Activated CD4-positive, alpha-beta T cell treated with anti-CD3 and anti-CD28 coated beads, Interleukin-2, Interleukin-4, amounts not matched to agents 100 ng/mL and 50 ng/mL, durations not matched to agents 16 hours and 8 hours (primary cell): ENCODE measurements at regions not wholly inside any gene's neighbourhood (a gene's known extent, or its start where the extent isn't known, plus 50 kb on each side); places are given as distances from the start of the nearest gene placed in this dataset.

Source experiments
- DNase-seq: peaks from one replicate; pipeline ENCODE4 v3.0.0-alpha.2; 2020; ENCODE audit warnings: low spot score

DNA sequence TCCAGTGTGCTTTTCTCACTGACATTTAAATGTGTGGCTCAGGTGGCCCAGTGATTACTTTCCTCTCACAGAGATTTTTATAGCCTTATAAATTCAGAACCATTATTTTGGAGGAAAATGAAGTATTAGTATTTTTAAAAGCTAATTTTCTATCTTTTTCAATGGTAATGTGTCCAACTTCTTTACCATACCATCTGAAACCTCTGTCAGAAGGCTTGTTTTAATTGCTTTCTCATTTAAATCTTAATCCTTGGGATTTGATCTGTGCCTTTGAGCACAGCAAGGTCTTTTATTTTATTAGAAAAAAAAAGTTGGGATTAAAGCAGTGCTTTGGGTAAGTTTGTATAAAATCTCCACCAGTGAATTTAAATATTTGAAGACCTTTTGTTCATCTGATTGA, 452.3 kb upstream of the RAG2 start:
- DNase-seq: no peak

GRCh38 chr11:37040921-37041320, 442.9 kb upstream of the RAG2 start:
- DNase-seq: no peak

DNA sequence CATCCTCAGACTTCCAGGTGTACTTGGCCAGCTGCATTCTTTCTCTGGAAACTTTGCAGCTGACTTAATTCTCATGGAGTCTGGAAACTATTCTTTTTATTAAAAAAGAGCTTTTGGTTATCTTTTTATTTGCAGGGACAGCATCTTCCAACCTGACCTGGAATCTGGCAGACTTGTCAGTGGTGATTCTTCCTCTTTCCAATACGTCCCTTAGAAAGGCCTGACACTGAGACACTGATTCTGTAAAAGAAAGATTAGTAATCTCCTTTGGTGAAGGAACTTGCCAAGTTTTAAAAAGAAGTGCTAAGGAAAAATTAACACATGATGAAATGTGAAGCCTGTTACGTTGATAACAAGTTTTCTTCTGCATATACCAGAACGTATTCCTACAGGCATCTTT, 440.9 kb upstream of the RAG2 start:
- DNase-seq: no peak

- no peak for DNase-seq
These were observed 428.7 kb upstream of the RAG2 start for GRCh38 chr11:37026741-37027140.

DNA sequence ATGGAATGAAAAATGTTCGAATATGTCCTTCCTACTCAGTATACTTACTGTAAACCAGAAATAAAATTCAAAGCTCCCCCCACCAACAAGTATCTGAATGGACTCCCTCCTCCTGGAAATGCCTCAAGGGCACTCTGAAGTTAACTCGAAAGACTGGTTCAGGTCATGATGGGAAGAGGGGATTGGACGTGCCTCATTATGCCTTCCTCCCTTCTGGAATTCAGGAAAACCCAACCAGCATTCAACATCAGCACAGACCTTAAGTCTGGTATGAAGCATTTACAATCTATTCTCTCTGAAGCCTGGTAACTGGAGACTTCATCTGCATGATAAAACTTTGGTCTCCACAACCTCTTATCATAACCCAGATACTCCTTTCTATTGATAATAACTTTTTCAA, 428.3 kb upstream of the RAG2 start:
- no peak for DNase-seq

DNA sequence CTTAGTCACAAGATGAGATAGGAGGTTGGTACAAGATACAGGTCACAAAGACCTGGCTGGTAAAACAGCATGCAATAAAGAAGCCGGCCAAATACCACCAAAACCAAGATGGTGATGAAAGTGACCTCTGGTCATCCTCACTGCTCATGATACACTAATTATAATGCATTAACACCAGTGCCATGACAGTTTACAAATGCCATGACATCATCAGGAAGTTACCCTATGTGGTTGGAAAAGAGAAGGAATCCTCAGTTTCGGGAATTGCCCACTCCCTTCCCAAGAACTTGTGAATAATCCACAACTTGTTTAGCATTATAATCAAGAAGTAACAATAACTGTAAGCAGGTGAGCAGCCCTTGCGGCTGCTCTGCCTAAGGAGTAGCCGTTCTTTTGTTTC, 408.5 kb upstream of the RAG2 start:
- no peak for DNase-seq

DNA sequence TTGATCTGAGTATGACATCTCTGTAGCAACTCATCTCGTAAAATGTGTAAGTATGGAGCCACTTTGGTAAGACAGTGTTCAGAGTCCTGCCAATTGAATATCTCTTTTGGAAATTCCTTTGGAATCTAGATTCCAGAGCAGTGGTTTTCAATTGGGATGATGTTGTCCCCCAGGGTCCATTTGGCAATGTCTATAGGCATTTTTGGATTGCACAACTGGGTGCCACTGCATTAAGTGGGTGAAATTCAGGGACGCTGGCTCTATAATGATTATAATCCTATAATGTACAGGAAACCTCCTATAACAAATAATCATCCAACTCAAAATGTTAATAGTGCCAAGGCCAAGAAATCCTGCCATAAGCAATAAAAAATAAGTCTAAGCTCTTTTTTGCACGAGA, 404.8 kb upstream of the RAG2 start:
- no peak for DNase-seq

GRCh38 chr11:36997656-36998055, 399.6 kb upstream of the RAG2 start:
- no peak for DNase-seq

GRCh38 chr11:36996795-36997194, 398.8 kb upstream of the RAG2 start:
- no peak for DNase-seq

DNA sequence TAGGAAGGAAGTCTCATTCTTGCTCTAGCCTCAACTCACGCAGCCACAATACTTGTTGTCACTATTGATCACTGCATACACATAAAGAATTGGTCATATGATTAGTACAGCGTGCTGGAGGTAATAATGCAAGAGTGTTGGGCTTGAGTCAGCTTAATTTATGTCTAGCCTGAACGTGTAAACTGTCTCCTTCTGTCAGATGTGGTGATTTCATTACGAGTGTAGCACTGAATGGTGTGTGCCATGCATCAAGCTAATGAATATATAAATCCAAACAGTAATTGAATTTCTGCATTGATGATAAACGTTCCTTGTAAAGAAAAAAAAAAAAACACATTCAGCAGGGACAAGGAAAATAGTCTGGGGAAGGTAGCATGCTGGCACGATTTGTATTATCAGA, 396.2 kb upstream of the RAG2 start:
- no peak for DNase-seq

DNA sequence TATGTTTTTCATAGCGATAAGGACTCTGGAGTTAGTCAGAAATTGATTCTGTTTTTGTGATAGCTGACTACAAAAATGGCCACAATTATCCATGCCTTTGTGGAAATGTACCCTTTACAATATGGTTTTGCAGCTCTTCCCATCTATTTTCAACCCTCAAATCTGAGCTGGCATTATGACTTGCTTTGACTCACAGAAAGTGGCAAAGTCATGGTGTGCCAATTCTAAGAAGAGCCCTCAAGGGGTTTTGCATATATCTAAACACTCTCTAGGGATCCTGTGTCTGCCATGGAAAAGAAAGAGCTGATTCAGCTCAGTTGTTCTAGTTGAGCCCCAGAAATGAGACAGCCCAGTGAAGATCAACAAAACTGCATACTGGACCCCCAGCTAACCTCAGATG, 390.5 kb upstream of the RAG2 start:
- DNase-seq: no peak

GRCh38 chr11:36985562-36985961, 387.5 kb upstream of the RAG2 start:
- DNase-seq: no peak

DNA sequence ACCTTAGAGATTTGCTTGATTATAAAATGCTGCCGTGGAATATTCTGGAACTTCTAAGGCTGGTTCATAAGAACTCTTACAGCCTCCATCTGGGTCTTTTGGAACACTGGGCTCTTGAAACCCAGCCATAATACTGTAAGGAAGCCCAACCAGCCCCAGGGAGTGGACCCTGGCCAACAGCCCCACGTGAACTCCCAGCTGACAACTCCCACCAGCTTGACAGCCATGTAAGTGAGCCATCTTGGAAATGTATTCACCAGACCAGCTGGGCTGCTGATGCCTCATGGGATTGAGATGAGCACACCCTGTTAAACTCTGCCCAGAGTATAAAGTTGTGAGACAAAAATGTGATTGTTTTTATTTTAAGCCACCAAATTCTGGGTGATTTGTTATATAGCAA, 378.7 kb upstream of the RAG2 start:
- DNase-seq: no peak

DNA sequence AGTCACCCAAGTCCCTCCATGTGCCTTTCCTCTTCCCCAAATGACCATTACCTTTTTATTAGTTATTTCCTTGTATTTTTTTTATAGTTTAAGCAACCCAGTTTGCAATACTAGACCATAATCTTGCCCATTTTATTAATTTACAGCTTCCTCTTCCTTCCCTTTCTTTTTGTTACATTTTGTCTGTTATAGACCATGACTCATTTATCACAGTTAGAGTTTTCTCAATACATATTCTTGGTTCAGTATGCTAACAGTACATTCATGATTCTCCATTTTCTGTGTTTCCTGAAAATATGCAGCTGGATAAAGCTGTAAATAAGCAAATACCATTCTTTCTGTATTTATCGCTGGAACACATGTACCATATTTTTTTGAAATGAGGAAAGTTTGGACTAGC, 376.7 kb upstream of the RAG2 start:
- no peak for DNase-seq

DNA sequence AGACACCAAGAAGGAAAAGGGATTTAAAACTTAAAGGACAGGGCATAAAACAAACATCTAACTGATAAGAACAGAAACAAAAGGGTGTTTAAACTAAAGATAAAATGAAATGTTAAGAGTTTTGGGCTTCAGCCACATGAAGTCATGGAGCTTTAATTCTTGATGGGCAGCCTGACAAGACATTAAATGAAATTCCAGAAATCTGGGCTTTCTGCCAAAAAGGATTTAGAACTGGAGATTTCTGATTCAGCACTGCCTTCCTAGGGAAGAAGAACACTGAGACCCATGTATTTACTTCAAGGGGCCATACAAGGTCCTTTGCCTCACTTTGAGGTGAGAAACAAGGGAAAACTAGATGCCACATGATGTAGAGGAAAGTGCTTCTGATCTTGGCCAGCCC, 355.9 kb upstream of the RAG2 start:
- DNase-seq: no peak

DNA sequence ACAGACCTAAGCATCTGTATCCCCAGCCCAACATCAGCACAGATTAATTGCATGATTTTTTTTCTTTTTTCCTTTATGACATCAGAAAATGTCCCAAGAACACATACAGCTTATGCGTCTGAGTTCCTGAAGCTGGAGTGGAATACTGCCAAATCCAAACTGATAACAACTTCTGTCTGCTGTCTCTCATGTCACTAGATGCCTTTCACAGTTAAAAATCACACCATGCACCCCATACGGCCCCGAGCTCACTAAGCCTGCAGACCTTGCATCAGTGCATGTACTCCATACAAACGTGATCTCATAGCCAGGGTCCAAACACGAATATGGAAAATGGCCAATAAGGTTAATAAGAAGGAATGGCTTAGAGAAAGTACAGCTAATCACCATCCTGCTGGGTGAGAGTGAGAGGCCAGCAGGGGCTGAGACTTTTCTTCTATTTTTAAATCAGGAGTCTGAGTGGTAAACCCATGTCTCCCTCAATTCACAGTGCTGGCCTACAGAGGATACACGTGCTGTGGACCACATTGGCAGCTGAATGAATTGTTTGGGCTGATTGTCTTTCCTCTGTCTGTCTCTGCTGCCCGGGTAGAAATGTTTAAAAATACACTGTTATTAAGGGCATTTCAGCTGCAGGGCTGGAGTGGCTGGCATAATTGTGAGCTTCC, 350.6 kb upstream of the RAG2 start:
- DNase-seq: no peak

GRCh38 chr11:36945384-36945783, 347.3 kb upstream of the RAG2 start:
- DNase-seq: no peak

GRCh38 chr11:36933481-36933880, 335.4 kb upstream of the RAG2 start:
- no peak for DNase-seq

DNA sequence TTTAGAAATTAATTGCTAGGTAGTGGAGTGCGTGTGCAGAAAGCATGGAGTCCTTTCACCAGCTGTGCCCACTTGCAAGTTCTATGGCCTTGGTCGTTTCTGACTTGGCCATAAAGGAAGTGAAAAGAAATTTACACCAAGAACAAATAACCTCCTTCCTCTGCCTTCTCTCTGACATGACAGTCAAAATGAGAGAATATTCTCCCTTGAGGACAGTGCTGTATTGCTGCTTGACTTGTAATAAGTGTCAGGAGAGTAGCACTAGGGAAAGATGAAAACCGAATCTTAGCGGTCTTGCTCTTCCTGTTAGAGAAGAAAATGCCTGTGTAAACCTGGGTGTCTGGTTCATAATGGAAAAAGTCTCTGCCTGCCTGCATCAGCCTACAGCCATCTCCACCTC, 333.1 kb upstream of the RAG2 start:
- DNase-seq: no peak

- DNase-seq: no peak
These were observed 332.2 kb upstream of the RAG2 start for GRCh38 chr11:36930256-36930655.

- no peak for DNase-seq
These were observed 331.4 kb upstream of the RAG2 start for GRCh38 chr11:36929401-36929800.

- no peak for DNase-seq
These were observed 330.6 kb upstream of the RAG2 start for GRCh38 chr11:36928621-36929020.

DNA sequence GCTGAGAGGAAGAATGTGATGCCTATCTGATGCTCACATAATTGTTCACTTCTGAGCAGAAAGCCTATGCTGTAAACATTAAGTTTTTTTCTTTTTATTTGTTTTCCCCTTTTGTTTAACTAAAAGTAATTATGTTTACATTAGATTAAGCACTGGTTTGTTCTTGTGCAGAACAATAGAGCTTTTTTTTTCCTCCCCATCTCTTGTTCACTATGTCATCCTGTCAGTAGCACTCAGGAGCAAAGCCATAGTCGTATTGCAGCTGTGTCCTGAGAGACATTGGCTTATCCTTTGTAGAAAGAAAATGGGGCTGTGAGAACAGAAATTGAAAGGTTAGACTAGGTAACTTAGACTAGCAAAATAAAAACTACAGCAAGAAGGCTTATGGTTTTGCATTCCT, 301.8 kb upstream of the RAG2 start:
- DNase-seq: no peak

DNA sequence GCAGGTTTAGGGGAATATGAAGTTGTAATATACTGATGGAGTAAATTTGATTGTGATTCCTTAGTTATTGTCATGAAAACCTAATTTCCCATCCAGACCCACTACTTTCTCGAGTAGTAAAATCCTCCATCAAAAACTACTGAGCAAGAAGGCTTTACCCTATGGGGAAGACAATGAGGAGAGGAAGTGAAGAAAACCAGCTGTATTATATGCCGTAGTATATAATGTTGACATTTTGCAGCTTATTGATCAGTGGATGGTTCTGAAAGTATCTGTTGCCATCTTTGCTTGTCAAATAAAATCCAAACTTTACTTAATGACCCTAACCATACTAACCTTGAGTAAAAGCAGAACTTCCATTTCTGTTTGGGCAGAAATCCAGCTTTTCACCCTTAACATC, 292.8 kb upstream of the RAG2 start:
- no peak for DNase-seq

- DNase-seq: no peak
These were observed 292.2 kb upstream of the RAG2 start for GRCh38 chr11:36890121-36890679.
